Hematopoietic multipotent progenitor cell treated with erythropoietin and hydrocortisone succinate and interleukin-3 and kit ligand, for 17 days (in vitro differentiated cells): ENCODE measurements at regions not wholly inside any gene's neighbourhood (a gene's known extent, or its start where the extent isn't known, plus 50 kb on each side); places are given as distances from the start of the nearest gene placed in this dataset.

Experiments used
- DNase-seq: peaks from one replicate; pipeline ENCODE4 v3.0.0-alpha.2; 2015; ENCODE audit warnings: low spot score

DNA sequence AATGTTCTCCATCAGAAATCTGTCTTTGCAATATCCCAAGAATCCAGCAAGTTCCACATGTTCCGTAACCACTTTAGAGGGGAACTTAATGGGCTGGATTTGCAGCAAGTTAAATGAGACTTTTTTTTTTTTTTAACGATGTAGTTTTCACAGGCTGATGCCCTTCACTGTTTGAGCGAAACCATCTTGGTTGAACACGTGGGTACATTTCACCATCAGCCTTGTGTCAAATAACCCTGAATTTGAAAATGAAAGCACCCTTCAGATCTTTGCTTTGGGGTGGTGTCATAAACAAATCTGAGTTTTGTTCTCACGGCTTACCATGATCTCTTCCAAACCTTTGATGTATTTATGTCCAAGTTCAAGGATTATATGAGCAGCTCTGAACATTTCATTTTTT lies 73.7 kb upstream of the EXOC2 start:
- no peak for DNase-seq

DNA sequence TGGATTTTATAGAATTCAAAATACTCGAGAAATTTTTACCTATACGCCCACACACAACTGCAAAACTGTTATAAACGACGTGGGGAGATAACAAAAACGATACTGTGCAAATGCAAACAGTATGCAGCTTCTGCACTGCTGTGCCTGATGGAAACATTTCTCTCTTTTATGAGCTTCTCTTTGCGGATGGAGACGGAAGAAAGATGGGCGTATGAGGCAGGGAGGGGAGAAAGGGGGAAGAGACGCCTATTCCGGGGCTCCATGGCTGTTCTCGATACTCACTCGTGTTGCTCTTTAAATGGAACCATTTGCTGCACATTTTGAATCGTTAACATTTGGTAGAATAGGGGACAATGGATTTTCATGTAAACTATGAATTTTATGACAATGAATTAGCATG lies 69.1 kb upstream of the EXOC2 start:
- no peak for DNase-seq

DNA sequence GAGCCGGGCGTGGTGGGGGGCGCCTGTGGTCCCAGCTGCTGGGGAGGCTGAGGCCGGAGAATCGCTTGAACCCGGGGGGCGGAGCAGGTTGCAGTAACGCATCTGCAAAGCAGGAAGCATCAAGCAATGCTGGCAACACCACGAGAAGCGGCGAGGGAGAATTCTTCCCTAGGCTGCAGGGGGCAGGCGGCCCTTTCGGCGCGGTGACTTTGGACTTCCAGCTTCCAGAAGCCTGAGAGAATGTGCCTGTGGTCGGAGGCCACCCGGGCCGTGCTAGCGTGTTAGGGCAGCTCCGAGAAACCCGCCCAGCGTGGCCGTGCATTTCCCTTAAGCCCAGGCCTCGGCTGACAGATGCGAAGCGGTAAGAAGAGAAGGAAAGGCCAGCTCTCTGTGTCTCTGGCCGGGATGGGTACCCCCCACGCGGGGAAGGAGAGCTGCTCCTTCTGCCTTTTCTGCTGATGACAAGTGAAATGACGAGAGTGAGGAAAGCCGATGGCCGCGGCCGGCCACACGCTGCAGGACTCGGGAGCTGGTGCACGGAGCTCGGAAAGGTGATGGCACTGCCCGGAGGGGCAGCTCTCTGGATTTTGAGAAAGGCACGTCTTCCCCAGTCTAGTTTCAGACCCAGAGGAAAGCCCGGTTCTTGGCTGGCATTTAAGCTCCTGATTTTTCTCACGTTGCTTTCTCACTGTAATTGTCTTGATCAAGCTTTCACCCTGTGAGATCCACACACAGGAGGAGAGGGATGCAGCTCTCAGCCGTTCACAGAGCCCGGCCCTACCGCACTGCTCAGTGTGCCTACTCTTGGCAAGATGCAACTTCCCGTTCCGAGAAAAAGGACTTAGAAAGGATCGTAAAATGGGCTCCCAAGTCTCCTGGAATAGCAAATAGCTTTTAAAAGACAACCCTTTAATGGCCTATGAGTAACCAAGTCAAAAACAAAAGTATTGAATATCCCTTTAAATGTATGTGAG lies 68.3 kb upstream of the EXOC2 start:
- DNase-seq: no peak

DNA sequence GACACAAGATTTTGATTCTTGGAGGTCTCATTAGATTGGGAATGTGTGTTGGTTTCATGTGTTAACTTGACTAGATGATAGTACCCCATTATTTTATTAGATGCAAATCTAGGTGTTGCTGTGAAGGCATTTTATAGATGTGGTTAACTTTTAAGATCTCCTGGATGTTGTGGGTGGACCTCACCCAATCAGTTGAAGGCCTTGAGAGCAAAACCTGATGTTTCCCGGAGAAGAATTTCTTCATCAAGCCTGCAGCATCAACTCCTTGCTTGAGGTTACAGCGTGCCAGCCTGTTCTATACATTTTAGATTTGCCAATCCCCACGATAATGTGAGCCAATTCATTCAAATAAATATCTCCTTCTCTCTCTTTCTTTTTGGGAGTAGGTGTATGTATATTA lies 66.8 kb upstream of the EXOC2 start:
- DNase-seq: no peak

DNA sequence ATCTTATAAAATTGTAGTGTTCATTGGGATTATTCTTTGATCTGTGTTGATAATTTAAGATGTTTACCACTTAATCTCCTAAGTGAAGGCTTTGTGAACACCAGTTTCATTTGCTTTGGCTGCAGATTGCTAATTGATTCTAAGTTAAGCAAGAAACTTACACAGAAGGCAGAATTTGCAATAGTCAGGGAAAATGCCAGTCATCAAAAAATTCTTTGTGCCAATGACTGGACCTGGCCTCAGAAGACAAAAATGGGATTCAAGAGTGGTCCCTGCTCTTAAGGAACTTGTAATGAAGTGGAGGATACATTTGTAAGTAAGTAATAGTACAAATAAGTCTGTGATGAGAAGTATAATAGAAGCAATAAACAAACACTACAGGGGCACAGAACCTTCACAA lies 63.3 kb upstream of the EXOC2 start:
- DNase-seq: no peak

DNA sequence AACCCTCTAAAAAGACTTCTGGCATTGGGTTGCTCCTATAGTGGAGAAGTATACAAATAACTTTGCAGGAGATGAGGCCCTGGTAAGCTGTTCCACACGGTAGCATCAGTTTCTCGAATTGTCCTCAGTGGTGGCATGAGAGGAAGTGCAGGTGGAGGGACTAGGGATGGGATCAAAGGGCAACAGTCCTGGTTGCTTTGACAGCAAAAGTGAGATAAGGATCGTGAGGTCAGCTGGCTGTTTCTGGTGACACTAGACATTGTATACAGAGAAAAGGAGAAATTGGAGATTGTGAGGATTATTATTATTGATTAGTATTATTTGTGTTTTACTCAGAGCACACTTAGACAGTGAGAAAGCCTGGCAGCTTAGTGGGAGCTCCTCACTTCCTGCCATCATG lies 61.3 kb upstream of the EXOC2 start:
- no peak for DNase-seq

DNA sequence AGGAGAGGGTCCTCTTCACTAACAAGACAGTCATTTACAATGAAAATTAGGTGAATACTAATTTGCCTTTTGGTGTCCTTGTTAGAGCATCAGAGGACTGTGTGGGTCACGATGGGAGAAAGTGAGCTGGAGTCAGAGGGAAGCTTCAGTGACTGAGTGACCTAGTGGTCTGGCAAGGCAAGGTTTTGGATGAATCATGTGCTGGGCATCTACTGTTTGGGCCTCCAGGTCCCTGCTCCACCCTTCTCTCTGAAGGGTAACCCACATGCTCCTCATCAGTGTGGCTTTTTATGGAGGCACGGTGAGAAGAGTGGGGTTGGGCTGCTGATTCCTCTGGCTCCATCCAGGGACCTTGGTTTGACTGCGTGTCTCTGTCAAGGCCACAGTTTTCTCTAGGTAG lies 60.5 kb upstream of the EXOC2 start:
- DNase-seq: no peak

DNA sequence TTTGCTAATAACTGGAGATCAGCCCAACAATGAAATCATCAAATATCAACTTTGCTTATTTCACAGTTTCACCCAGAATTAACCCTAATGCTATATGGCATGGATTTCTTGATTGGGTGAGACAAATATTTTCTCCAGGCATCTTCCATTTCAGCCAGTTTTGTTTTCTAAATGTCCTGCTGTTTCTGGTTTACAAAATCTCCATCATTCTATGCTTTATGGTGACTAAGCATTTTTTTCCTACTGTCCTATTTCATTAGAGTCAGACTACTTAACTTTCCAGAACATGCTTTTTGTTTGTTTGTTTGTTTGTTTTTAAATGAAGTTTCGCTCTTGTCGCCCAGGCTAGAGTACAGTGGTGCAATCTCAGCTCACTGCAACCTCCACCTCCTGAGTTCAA lies 59.5 kb upstream of the EXOC2 start:
- no peak for DNase-seq

DNA sequence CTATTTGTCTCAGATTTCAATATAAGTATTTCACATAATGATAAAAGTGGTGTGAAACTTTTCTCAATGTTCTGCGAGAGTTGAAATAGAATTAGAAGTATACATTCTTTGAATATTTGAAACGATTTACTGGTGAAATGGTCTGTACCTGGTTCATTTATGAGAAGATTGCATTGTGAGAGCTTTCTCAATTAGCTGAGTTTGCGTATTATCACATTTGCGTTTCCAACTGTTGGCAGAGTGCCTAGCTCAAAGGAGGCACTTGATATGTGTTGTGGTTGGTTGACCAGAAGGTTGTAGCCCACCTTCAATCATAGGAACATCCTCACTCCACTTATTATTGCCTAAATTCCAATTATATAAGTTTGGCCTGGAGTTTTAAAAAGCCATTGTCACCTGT lies 58.8 kb upstream of the EXOC2 start:
- DNase-seq: no peak

DNA sequence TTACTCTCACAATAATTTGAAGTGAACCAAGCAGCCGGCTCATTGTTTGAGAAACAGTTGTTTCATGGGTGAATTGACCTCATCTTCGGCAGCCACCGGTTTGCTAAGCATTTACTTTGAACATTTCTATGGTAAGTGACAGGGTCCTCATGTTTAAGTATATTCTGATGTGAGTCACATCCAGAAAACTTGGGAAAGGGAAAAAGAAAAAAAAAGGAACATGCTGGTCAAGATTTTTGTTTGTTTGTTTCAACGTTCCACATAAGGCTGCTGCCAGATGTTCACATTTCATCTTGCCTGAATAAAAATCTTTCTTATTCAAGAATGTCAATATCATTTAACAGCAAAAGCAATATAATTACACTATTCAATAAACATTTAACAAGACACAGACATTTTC lies 55.0 kb upstream of the EXOC2 start:
- DNase-seq: no peak

DNA sequence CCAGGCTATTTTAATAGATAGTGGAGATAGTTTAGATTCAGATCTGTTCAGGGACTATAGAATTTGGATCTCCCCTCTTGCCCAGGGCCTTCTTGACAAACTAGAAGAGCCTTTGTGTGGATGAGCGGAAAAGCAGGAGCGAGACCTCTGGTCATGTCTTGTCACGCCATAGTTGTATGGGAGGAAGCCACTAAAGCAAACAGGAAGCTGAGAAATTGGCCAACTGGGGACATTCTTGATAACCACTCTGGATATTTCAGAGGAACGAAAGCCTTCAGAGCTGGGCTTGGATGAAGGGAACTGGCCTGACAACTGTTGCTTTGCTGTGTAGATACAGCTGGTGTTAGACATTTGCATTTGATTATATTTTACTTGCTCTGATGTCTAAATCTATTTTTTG lies 54.1 kb upstream of the EXOC2 start:
- DNase-seq: no peak

DNA sequence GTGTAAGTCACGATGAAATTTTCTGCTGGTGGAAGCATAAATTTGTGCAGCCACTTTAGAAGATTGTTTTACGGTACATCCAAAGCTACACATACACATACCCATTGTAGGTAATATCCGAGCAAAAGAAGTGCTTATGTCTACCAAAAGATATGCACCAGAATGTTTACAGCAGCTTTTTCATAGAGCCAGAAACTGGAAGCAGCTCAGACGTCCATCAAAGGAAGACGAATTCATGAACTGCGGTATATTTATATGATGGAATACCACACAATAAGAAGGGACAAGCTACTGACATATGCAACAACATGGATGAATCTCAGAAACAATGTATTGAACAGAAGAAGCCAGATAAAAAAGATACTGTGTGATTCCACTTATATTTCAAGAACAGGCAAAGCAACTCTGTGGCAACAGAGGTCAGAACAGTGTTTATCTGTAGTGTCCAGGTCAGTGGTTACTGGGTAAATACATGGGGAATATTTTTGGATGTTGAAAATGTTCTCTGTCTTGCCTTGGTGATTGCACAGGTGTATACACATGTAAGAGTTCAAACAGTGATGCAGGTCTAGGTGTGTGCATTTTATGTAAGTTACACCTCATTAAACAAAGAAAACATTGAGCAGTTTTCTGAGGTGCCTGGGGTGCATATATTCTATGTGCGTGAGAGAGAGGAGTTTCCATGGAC lies 51.9 kb upstream of the EXOC2 start:
- DNase-seq: no peak

DNA sequence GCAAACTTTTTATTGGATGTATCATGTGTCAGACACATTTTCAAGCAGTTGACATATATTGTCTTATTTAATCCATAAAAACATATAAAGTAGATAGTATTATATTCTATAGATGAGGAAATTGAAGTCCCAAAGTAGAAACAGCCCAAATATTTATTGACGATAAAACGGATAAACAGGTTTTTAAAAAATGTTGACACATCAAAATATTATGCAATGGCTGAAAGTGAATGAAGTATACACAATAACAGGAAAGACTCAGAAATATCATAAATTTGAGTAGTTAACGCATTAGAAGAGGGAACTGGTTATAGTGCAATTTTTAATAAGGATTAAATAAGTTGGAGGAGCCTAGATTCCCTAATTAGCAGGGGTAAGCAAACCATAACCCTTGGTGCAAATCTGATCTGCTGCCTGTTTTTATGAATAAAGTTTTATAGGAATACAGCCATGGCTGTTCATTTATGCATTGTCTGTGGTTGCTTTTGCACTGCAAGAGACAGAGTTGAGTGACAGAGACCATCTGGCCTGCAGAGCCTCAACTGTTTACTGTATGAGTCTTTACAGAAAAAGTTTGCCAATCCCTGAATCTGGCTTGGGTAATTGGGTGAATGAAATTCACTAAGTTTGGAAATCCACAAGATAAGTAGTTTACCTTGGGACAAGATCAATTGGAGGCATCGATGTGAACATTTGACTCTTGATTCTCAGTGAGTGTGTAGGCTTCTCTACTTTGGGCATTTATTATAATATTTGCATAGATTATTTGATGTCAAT lies 50.6 kb upstream of the EXOC2 start:
- no peak for DNase-seq
